ENCODE measurements at regions not wholly inside any gene's neighbourhood (a gene's known extent, or its start where the extent isn't known, plus 50 kb on each side); places are given as distances from the start of the nearest gene placed in this dataset.
"Not testable (repeated sequence)": the region's sequence is repeated elsewhere in the genome, so short reads cannot be mapped to it uniquely, and the experiment has no call there.

- peak in 3 of 8 experiments; percentile 75 to 95 (median 94) for ATAC-seq (replicated peaks in 6 of 8)
- H3K4me1 ChIP-seq (replicated peaks in 1 of 2): no peaks in the 10 kb centered on the region
- 22 to 92% (median 60%) methylated on average over 1 to 5 of the region's 5 CpGs for WGBS, 10 experiments
- no peak overlapping the region for H3K27ac ChIP-seq
- in situ Hi-C loops (cut with MboI; ENCODE audit: low pct_unique_long_range_greater_than_20kb in 2 of 9, low sequenced_read_pairs in 9 of 9, unreplicated experiment in 9 of 9): loop anchor here in 2 of 9 experiments (25.0 kb wide), 2 partner anchors 229 to 554 kb away; no protein-coding TSS in a partner anchor
- no peak overlapping the region for H3K4me3 ChIP-seq
Observed at GRCh38 chr18:54433368-54433767, 75.7 kb downstream of the C18orf54 start.

GRCh38 chr18:54433857-54434256 lies 76.2 kb downstream of the C18orf54 start:
- in situ Hi-C loops (cut with MboI; ENCODE audit: low pct_unique_long_range_greater_than_20kb in 2 of 9, low sequenced_read_pairs in 9 of 9, unreplicated experiment in 9 of 9): loop anchor here in 2 of 9 experiments (25.0 kb wide), 2 partner anchors 228 to 553 kb away; no protein-coding TSS in a partner anchor
- peak in 2 of 8 experiments; percentile 73 to 78 for ATAC-seq (replicated peaks in 6 of 8)
- H3K4me1 ChIP-seq (replicated peaks in 1 of 2): no peaks in the 10 kb centered on the region
- no peak overlapping the region for H3K4me3 ChIP-seq
- WGBS, 10 experiments: 14 to 83% (median 36%) methylated on average over 1 of the region's 1 CpG; no CpG with 5 or more reads in 5 of the 10 experiments
- H3K27ac ChIP-seq: no peak overlapping the region

GRCh38 chr18:54434453-54434852 lies 76.7 kb downstream of the C18orf54 start:
- in situ Hi-C loops (cut with MboI; ENCODE audit: low pct_unique_long_range_greater_than_20kb in 2 of 9, low sequenced_read_pairs in 9 of 9, unreplicated experiment in 9 of 9): loop anchor here in 2 of 9 experiments (25.0 kb wide), 2 partner anchors 228 to 553 kb away; no protein-coding TSS in a partner anchor

GRCh38 chr18:54436501-54436900 lies 78.8 kb downstream of the C18orf54 start:
- Histone ChIP-seq H3K4me3 (no peak overlapping the region), H3K27ac (no peak overlapping the region), H3K4me1 (replicated peaks in 1 of 2) (no peaks in the 10 kb centered on the region)
- no peak for ATAC-seq (replicated peaks in 6 of 8)
- WGBS, 10 experiments: 12 to 100% (median 93%) methylated on average over 1 to 5 of the region's 5 CpGs; no CpG with 5 or more reads in 3 of the 10 experiments
- in situ Hi-C loops (cut with MboI; ENCODE audit: low pct_unique_long_range_greater_than_20kb in 2 of 9, low sequenced_read_pairs in 9 of 9, unreplicated experiment in 9 of 9): loop anchor here in 2 of 9 experiments (25.0 kb wide), 2 partner anchors 226 to 551 kb away; no protein-coding TSS in a partner anchor

More at GRCh38 chr18:54434453-54434852, 76.7 kb downstream of the C18orf54 start:
- Histone ChIP-seq H3K27ac (no peak overlapping the region), H3K4me1 (replicated peaks in 1 of 2) (no peaks in the 10 kb centered on the region), H3K4me3 (no peak overlapping the region)
- no peak for ATAC-seq (replicated peaks in 6 of 8)
- 9 to 100% (median 64%) methylated on average over 1 of the region's 1 CpG; no CpG with 5 or more reads in 3 of the 10 experiments for WGBS, 10 experiments

GRCh38 chr18:54440292-54440691 lies 82.6 kb downstream of the C18orf54 start:
- no peak for ATAC-seq (replicated peaks in 6 of 8)
- Histone ChIP-seq H3K27ac (no peak overlapping the region), H3K4me3 (no peak overlapping the region), H3K4me1 (replicated peaks in 1 of 2) (no peaks in the 10 kb centered on the region)
- in situ Hi-C loops (cut with MboI; ENCODE audit: low pct_unique_long_range_greater_than_20kb in 2 of 9, low sequenced_read_pairs in 9 of 9, unreplicated experiment in 9 of 9): loop anchor here in 2 of 9 experiments (25.0 kb wide), 2 partner anchors 222 to 547 kb away; no protein-coding TSS in a partner anchor
- 60 to 100% (median 78%) methylated on average over 1 of the region's 1 CpG; no CpG with 5 or more reads in 5 of the 10 experiments for WGBS, 10 experiments

- peak; percentile 41 to 93 (median 66) for ATAC-seq (replicated peaks in 6 of 8)
- no peaks in the 10 kb centered on the region for H3K4me1 ChIP-seq (replicated peaks in 1 of 2)
- in situ Hi-C loops (cut with MboI; ENCODE audit: low pct_unique_long_range_greater_than_20kb in 2 of 9, low sequenced_read_pairs in 9 of 9, unreplicated experiment in 9 of 9): loop anchor here in 2 of 9 experiments (25.0 kb wide), 2 partner anchors 218 to 543 kb away; no protein-coding TSS in a partner anchor
- 0 to 14% (median 2%) methylated on average over 1 to 7 of the region's 7 CpGs; no CpG with 5 or more reads in 1 of the 10 experiments for whole genome bisulfite sequencing, 10 experiments
- no peak overlapping the region for H3K4me3 ChIP-seq
- no peak overlapping the region for H3K27ac ChIP-seq
Observed at GRCh38 chr18:54444319-54444914, 86.7 kb downstream of the C18orf54 start.

- peak in 3 of 8 experiments; percentile 62 to 90 (median 89) for ATAC-seq (replicated peaks in 6 of 8)
- no peaks in the 10 kb centered on the region for H3K4me1 ChIP-seq (replicated peaks in 1 of 2)
- H3K27ac ChIP-seq: no peak overlapping the region
- no peak overlapping the region for H3K4me3 ChIP-seq
- in situ Hi-C loops (cut with MboI; ENCODE audit: low pct_unique_long_range_greater_than_20kb in 2 of 9, low sequenced_read_pairs in 9 of 9, unreplicated experiment in 9 of 9): loop anchor here in 2 of 9 experiments (10.0 to 25.0 kb wide), 3 partner anchors 191 to 558 kb away; no protein-coding TSS in a partner anchor
Observed at GRCh38 chr18:54453996-54454395, 96.3 kb downstream of the C18orf54 start.

- H3K27ac ChIP-seq: no peak overlapping the region
- in situ Hi-C loops (cut with MboI; ENCODE audit: low pct_unique_long_range_greater_than_20kb in 2 of 9, low sequenced_read_pairs in 9 of 9, unreplicated experiment in 9 of 9): loop anchor here in 1 of 9 experiments (25.0 kb wide), 2 partner anchors 197 to 547 kb away; no protein-coding TSS in a partner anchor
- H3K4me3 ChIP-seq: no peak overlapping the region
- H3K4me1 ChIP-seq (replicated peaks in 1 of 2): no peaks in the 10 kb centered on the region
- 0 to 90% (median 50%) methylated on average over 1 to 2 of the region's 2 CpGs; no CpG with 5 or more reads in 1 of the 10 experiments for WGBS, 10 experiments
- peak in 2 of 8 experiments; percentile 56 to 81 for ATAC-seq (replicated peaks in 6 of 8)
Observed at GRCh38 chr18:54465502-54465901, 107.8 kb downstream of the C18orf54 start.

- H3K4me3 ChIP-seq: no peak overlapping the region
- ATAC-seq (replicated peaks in 6 of 8): no peak
- in situ Hi-C loops (cut with MboI; ENCODE audit: low pct_unique_long_range_greater_than_20kb in 2 of 9, low sequenced_read_pairs in 9 of 9, unreplicated experiment in 9 of 9): loop anchor here in 1 of 9 experiments (25.0 kb wide), 2 partner anchors 196 to 546 kb away; no protein-coding TSS in a partner anchor
- no peak overlapping the region for H3K27ac ChIP-seq
- WGBS, 10 experiments: 5 to 100% (median 82%) methylated on average over 2 to 3 of the region's 3 CpGs
- H3K4me1 ChIP-seq (replicated peaks in 1 of 2): no peaks in the 10 kb centered on the region
Observed at GRCh38 chr18:54466248-54467005, 108.7 kb downstream of the C18orf54 start.

- 15 to 61% (median 35%) methylated on average over 2 to 5 of the region's 5 CpGs for WGBS, 10 experiments
- ATAC-seq (replicated peaks in 6 of 8): peak in 7 of 8 experiments; percentile 57 to 89 (median 85)
- no peak overlapping the region for H3K27ac ChIP-seq
- H3K4me1 ChIP-seq (replicated peaks in 1 of 2): peaks cover 4 to 5% of the 10 kb centered on the region in 2 donors
- no peak overlapping the region for H3K4me3 ChIP-seq
- in situ Hi-C loops (cut with MboI; ENCODE audit: low pct_unique_long_range_greater_than_20kb in 2 of 9, low sequenced_read_pairs in 9 of 9, unreplicated experiment in 9 of 9): no loop called here
Observed at GRCh38 chr18:54479365-54479764, 111.7 kb upstream of the DYNAP start.

- in situ Hi-C loops (cut with MboI; ENCODE audit: low pct_unique_long_range_greater_than_20kb in 2 of 9, low sequenced_read_pairs in 9 of 9, unreplicated experiment in 9 of 9): no loop called here
- no peak for ATAC-seq (replicated peaks in 6 of 8)
- Histone ChIP-seq H3K27ac (no peak overlapping the region), H3K4me3 (no peak overlapping the region), H3K4me1 (replicated peaks in 1 of 2) (peaks cover 5 to 6% of the 10 kb centered on the region in 2 donors)
- 0 to 100% (median 52%) methylated on average over 1 to 5 of the region's 6 CpGs; no CpG with 5 or more reads in 3 of the 10 experiments for WGBS, 10 experiments
Observed at GRCh38 chr18:54480616-54481015, 110.4 kb upstream of the DYNAP start.

- H3K4me3 ChIP-seq; ATAC-seq (replicated peaks in 6 of 8); H3K27ac ChIP-seq; H3K4me1 ChIP-seq (replicated peaks in 1 of 2); in situ Hi-C loops (cut with MboI; ENCODE audit: low pct_unique_long_range_greater_than_20kb in 2 of 9, low sequenced_read_pairs in 9 of 9, unreplicated experiment in 9 of 9): not testable (repeated sequence)
- 0 to 95% (median 87%) methylated on average over 1 to 6 of the region's 6 CpGs; no CpG with 5 or more reads in 5 of the 10 experiments for WGBS, 10 experiments
Observed at GRCh38 chr18:54502451-54502850, 88.6 kb upstream of the DYNAP start.

Measured in motor neuron (in vitro differentiated cells).